ENCODE measurements at regions not wholly inside any gene's neighbourhood (a gene's known extent, or its start where the extent isn't known, plus 50 kb on each side); places are given as distances from the start of the nearest gene placed in this dataset.

DNA sequence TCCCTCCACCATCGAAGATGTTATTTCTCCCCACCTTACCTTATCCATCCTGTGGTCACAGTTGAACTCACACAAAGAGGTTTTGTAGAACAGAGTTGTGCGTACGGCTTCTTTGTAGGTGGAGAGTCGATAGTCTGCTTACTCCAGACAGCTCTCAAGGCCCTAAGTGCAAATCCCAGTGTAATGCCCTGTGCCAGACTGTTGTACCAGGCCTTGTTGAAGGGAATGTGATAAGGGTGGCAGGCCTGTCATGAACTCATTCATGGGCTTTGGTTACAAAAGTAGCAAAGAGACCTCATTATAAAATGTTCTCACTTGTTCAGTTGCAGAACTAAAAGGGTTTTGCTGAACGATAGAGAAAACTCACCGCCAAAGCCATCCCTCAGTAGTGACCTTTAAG lies 288.7 kb upstream of the CADM1 start:
- TF ChIP-seq POLR2AphosphoS5 (IDR thresholded peaks at IDR 0.05; ENCODE audit: low read depth, low read length) (no peak), REST (IDR thresholded peaks at IDR 0.05; ENCODE audit: insufficient read depth in 1 of 2, low read depth in 2 of 2, low read length in 1 of 2) (no peak), CTCF (IDR thresholded peaks at IDR 0.05) (no peak), SIN3A (IDR thresholded peaks at IDR 0.05; ENCODE audit: borderline replicate concordance, insufficient read depth, low read depth, low read length) (no peak), TCF7L2 (IDR thresholded peaks at IDR 0.05; ENCODE audit: low read depth, low read length) (no peak)
